Progenitor cell of endocrine pancreas (in vitro differentiated cells): ENCODE measurements at regions not wholly inside any gene's neighbourhood (a gene's known extent, or its start where the extent isn't known, plus 50 kb on each side); places are given as distances from the start of the nearest gene placed in this dataset.

Experiments
- DNase-seq: peaks from one replicate; pipeline ENCODE4 v3.0.0; 2021; ENCODE audit warnings: low spot score; ENCODE audit not compliant: unreplicated experiment
- H3K27ac Mint-ChIP-seq: 2 replicates; pipeline ENCODE4 v1.8.0; 2021; ENCODE audit warnings: mild to moderate bottlenecking, moderate library complexity, mixed read lengths
- H3K27me3 Mint-ChIP-seq: 2 replicates; pipeline ENCODE4 v1.8.0; 2021; ENCODE audit warnings: mixed read lengths
- H3K36me3 Mint-ChIP-seq: 2 replicates; pipeline ENCODE4 v1.8.0; 2022; ENCODE audit warnings: mixed read lengths; ENCODE audit not compliant: insufficient read depth
- H3K4me1 Mint-ChIP-seq: 2 replicates; pipeline ENCODE4 v1.8.0; 2021; ENCODE audit warnings: low read depth, mixed read lengths
- H3K4me3 Mint-ChIP-seq: 2 replicates; pipeline ENCODE4 v1.8.0; 2021; ENCODE audit warnings: low read depth, mild to moderate bottlenecking, moderate library complexity, mixed read lengths
- H3K9me3 Mint-ChIP-seq: 2 replicates; pipeline ENCODE4 v1.8.0; 2021; ENCODE audit warnings: low read depth, mixed read lengths
- CTCF ChIP-seq: fragments of 200-600 bp; sonication (generic); IDR thresholded peaks from one replicate; pipeline ENCODE4 v1.5.0; 2021; ENCODE audit warnings: antibody characterized with exemption, mild to moderate bottlenecking; ENCODE audit not compliant: unreplicated experiment

GRCh38 chr6:112401083-112401482, 54.0 kb downstream of the RFPL4B start:
- TF ChIP-seq CTCF = no peak
- H3K4me3 Mint-ChIP-seq = no peak overlapping the region
- peaks cover 5% of the 10 kb centered on the region for H3K9me3 Mint-ChIP-seq
- H3K27ac Mint-ChIP-seq = no peak overlapping the region
- no peaks in the 10 kb centered on the region for H3K4me1 Mint-ChIP-seq
- no peak for DNase-seq
- H3K27me3 Mint-ChIP-seq = no peaks in the 10 kb centered on the region
- no peaks in the 10 kb centered on the region for H3K36me3 Mint-ChIP-seq

GRCh38 chr6:112407101-112407590, 60.0 kb downstream of the RFPL4B start:
- no peak for DNase-seq
- Mint-ChIP-seq H3K4me1 (no peaks in the 10 kb centered on the region), H3K27ac (no peak overlapping the region), H3K9me3 (no peaks in the 10 kb centered on the region), H3K36me3 (no peaks in the 10 kb centered on the region), H3K27me3 (no peaks in the 10 kb centered on the region), H3K4me3 (no peak overlapping the region)
- TF ChIP-seq CTCF = no peak

- no peak overlapping the region for H3K27ac Mint-ChIP-seq
- H3K4me1 Mint-ChIP-seq = no peaks in the 10 kb centered on the region
- no peaks in the 10 kb centered on the region for H3K9me3 Mint-ChIP-seq
- no peak overlapping the region for H3K4me3 Mint-ChIP-seq
- no peak for DNase-seq
- no peak for TF ChIP-seq CTCF
- no peaks in the 10 kb centered on the region for H3K27me3 Mint-ChIP-seq
- H3K36me3 Mint-ChIP-seq = no peaks in the 10 kb centered on the region
These were observed 61.4 kb downstream of the RFPL4B start for GRCh38 chr6:112408522-112408921.

- H3K4me3 Mint-ChIP-seq = no peak overlapping the region
- no peaks in the 10 kb centered on the region for H3K27me3 Mint-ChIP-seq
- H3K36me3 Mint-ChIP-seq = no peaks in the 10 kb centered on the region
- no peak overlapping the region for H3K27ac Mint-ChIP-seq
- DNase-seq = no peak
- no peak for TF ChIP-seq CTCF
- no peaks in the 10 kb centered on the region for H3K4me1 Mint-ChIP-seq
- no peaks in the 10 kb centered on the region for H3K9me3 Mint-ChIP-seq
These were observed 62.2 kb downstream of the RFPL4B start for GRCh38 chr6:112409311-112409710.

DNA sequence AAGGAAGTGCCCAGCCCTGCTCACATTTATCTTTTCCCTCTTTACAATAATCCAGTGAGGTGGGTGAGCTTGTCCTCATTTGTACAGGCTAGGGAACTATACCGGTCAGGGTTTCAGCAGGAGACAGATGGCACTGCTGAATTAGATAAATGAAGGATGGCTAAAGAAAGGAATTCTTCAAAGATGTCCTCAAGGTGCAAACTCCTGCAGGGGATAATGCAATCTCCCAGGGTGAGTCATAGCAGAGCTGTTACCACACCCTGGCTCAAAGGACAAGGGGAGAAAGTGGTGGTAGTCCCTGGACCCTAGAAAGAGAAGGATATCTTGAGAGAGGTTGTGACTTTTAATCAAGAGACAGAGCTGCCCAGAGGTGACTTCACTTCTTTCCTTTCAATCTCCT, 66.7 kb downstream of the RFPL4B start:
- peaks cover 10% of the 10 kb centered on the region for H3K9me3 Mint-ChIP-seq
- TF ChIP-seq CTCF = no peak
- no peaks in the 10 kb centered on the region for H3K4me1 Mint-ChIP-seq
- no peaks in the 10 kb centered on the region for H3K36me3 Mint-ChIP-seq
- no peak overlapping the region for H3K4me3 Mint-ChIP-seq
- DNase-seq = no peak
- H3K27ac Mint-ChIP-seq = no peak overlapping the region
- H3K27me3 Mint-ChIP-seq = no peaks in the 10 kb centered on the region
